Spleen (tissue), 11 donors: ENCODE measurements at regions not wholly inside any gene's neighbourhood (a gene's known extent, or its start where the extent isn't known, plus 50 kb on each side); places are given as distances from the start of the nearest gene placed in this dataset.

ENCODE experiments used
- DNase-seq: peaks from one replicate; pipeline ENCODE4 v3.0.0-alpha.2; 2020
- H3K27ac ChIP-seq, 8 donors: fragments of 200-600 bp; sonication (generic) in 7 of 8; 1 replicate in 4 of 8; 2 replicates in 4 of 8; pipeline versions ENCODE4 v1.5.0 to v1.8.0; 2016 to 2021; ENCODE audit warnings: inconsistent platforms in 4 of 8, mild to moderate bottlenecking in 4 of 8, moderate library complexity in 1 of 8
- H3K27me3 ChIP-seq, 7 donors: fragments of 200-600 bp; sonication (generic) in 6 of 7; replicated peaks in 1 of 7; 1 replicate in 4 of 7; 2 replicates in 3 of 7; pipeline versions ENCODE4 v1.5.0 to v1.8.0; 2016 to 2021; ENCODE audit warnings: inconsistent platforms in 3 of 7, mild to moderate bottlenecking in 1 of 7
- H3K36me3 ChIP-seq, 6 donors: fragments of 200-600 bp; sonication (generic) in 5 of 6; 1 replicate in 4 of 6; 2 replicates in 2 of 6; pipeline versions ENCODE4 v1.5.0 to v1.8.0; 2016 to 2021; ENCODE audit warnings: inconsistent platforms in 2 of 6
- H3K4me1 ChIP-seq, 6 donors: fragments of 200-600 bp; sonication (generic) in 5 of 6; 1 replicate in 3 of 6; 2 replicates in 3 of 6; pipeline versions ENCODE4 v1.5.0 to v1.8.0; 2016 to 2021; ENCODE audit warnings: inconsistent platforms in 3 of 6
- H3K4me3 ChIP-seq, 8 donors: fragments of 200-600 bp; sonication (generic) in 7 of 8; 1 replicate in 4 of 8; 2 replicates in 4 of 8; pipeline versions ENCODE4 v1.5.0 to v1.8.0; 2016 to 2021; ENCODE audit warnings: inconsistent platforms in 4 of 8, mild to moderate bottlenecking in 4 of 8, moderate library complexity in 2 of 8
- H3K9me3 ChIP-seq, 8 donors: fragments of 200-600 bp; sonication (generic) in 7 of 8; 1 replicate in 4 of 8; 2 replicates in 4 of 8; pipeline versions ENCODE4 v1.5.0 to v1.8.0; 2016 to 2021; ENCODE audit warnings: inconsistent platforms in 4 of 8
- CTCF ChIP-seq, 11 experiments: fragments of 200-600 bp in 7 of 11; fragments of 450-650 bp in 4 of 11; sonication (generic) in 4 of 11; IDR thresholded peaks in 8 of 11; conservative IDR thresholded peaks in 3 of 11; 1 replicate in 7 of 11; 2 replicates in 4 of 11; pipeline versions ENCODE4 v1.4.0 to v1.8.0; 2016 to 2021; ENCODE audit warnings: antibody characterized with exemption in 11 of 11, inconsistent platforms in 4 of 11, mild to moderate bottlenecking in 1 of 11
- POLR2A ChIP-seq, 3 donors: fragments of 450-650 bp; IDR thresholded peaks; one replicate each; pipeline ENCODE4 v1.5.1; 2017; ENCODE audit warnings: antibody characterized with exemption in 3 of 3, mild to moderate bottlenecking in 1 of 3
- POLR2AphosphoS5 ChIP-seq, 3 donors: sonication (generic); formaldehyde crosslinking; IDR thresholded peaks; one replicate each; pipeline ENCODE4 v1.5.1; 2017; ENCODE audit warnings: antibody characterized with exemption in 3 of 3
- WGBS, 5 donors: extraction: QIAGEN DNeasy Blood & Tissue Kit in 3 of 5; methylation state at CpG; one replicate each; pipeline versions ENCODE4 v1.1.5 to v1.1.7; 2013 to 2018; 5-methylcytosine and 5-hydroxymethylcytosine counted together
- intact Hi-C: fragments of 100-400 bp; cut with DNase I; formaldehyde crosslinking; loops from one replicate; pipeline ENCODE4 v1.15.0; 2023; ENCODE audit warnings: low total_unique reads
- donor health status: healthy with polysubstance abuse.
- donor health status: DM: no; HTN: no; CAD: no; lungs with moderate emphysema.
- donor health status: DM: no; HTN: no; CAD: no.
- donor health status: Bipolar disorder and iron deficiency.
- donor health status: healthy.
- donor health status: DM: no; HTN: no; CAD: no.
- donor health status: DM: yes; HTN: yes; CAD: no.

- intact Hi-C loops, result no loop called here
- TF ChIP-seq POLR2A (IDR thresholded peaks at IDR 0.05), result no peak
- TF ChIP-seq CTCF (IDR thresholded peaks at IDR 0.05 in 8 of 11, conservative IDR thresholded peaks at IDR 0.05 in 3 of 11), result no peak
- no peak for TF ChIP-seq POLR2AphosphoS5 (IDR thresholded peaks at IDR 0.05)
- WGBS, 5 donors, result 35 to 58% (median 52%) methylated on average over 2 of the region's 2 CpGs
Observed at GRCh38 chr15:95520511-95520910, 810.0 kb upstream of the NR2F2 start.

GRCh38 chr15:95520922-95521321 is 809.6 kb upstream of the NR2F2 start:
- TF ChIP-seq CTCF (IDR thresholded peaks at IDR 0.05 in 8 of 11, conservative IDR thresholded peaks at IDR 0.05 in 3 of 11) (no peak), POLR2AphosphoS5 (IDR thresholded peaks at IDR 0.05) (no peak), POLR2A (IDR thresholded peaks at IDR 0.05) (no peak)
- intact Hi-C loops, result no loop called here
- DNase-seq, result no peak
- Histone ChIP-seq H3K27me3 (no peaks in the 10 kb centered on the region), H3K36me3 (no peaks in the 10 kb centered on the region), H3K9me3 (peaks cover 0 to 9% (median 2%) of the 10 kb centered on the region in 8 donors), H3K4me3 (no peak overlapping the region), H3K4me1 (no peaks in the 10 kb centered on the region), H3K27ac (peak overlapping the region in 2 of 8 donors; percentile 16 to 38)
- WGBS, 5 donors, result 69 to 85% (median 74%) methylated on average over 4 of the region's 4 CpGs

More at GRCh38 chr15:95520511-95520910, 810.0 kb upstream of the NR2F2 start:
- no peak for DNase-seq
- no peaks in the 10 kb centered on the region for H3K4me1 ChIP-seq
- H3K27me3 ChIP-seq, result no peaks in the 10 kb centered on the region
- peaks cover 0 to 5% (median 0%) of the 10 kb centered on the region in 8 donors for H3K9me3 ChIP-seq
- H3K36me3 ChIP-seq, result no peaks in the 10 kb centered on the region
- H3K4me3 ChIP-seq, result no peak overlapping the region
- peak overlapping the region in 2 of 8 donors; percentile 16 to 38 for H3K27ac ChIP-seq

GRCh38 chr15:95522533-95522932 is 808.0 kb upstream of the NR2F2 start:
- 72 to 85% (median 77%) methylated on average over 3 of the region's 3 CpGs for WGBS, 5 donors
- peaks cover 0 to 14% (median 5%) of the 10 kb centered on the region in 8 donors for H3K9me3 ChIP-seq
- H3K27me3 ChIP-seq, result no peaks in the 10 kb centered on the region
- intact Hi-C loops, result no loop called here
- H3K4me3 ChIP-seq, result no peak overlapping the region
- H3K36me3 ChIP-seq, result no peaks in the 10 kb centered on the region
- no peaks in the 10 kb centered on the region for H3K4me1 ChIP-seq
- no peak overlapping the region for H3K27ac ChIP-seq
- TF ChIP-seq POLR2AphosphoS5 (IDR thresholded peaks at IDR 0.05) (no peak), CTCF (IDR thresholded peaks at IDR 0.05 in 8 of 11, conservative IDR thresholded peaks at IDR 0.05 in 3 of 11) (no peak), POLR2A (IDR thresholded peaks at IDR 0.05) (no peak)
- no peak for DNase-seq

GRCh38 chr15:95528920-95529319 is 801.6 kb upstream of the NR2F2 start:
- H3K9me3 ChIP-seq, result peaks cover 0 to 14% (median 5%) of the 10 kb centered on the region in 8 donors
- intact Hi-C loops, result no loop called here
- no peak overlapping the region for H3K27ac ChIP-seq
- H3K36me3 ChIP-seq, result no peaks in the 10 kb centered on the region
- TF ChIP-seq CTCF (IDR thresholded peaks at IDR 0.05 in 8 of 11, conservative IDR thresholded peaks at IDR 0.05 in 3 of 11) (no peak), POLR2AphosphoS5 (IDR thresholded peaks at IDR 0.05) (no peak), POLR2A (IDR thresholded peaks at IDR 0.05) (no peak)
- no peaks in the 10 kb centered on the region for H3K27me3 ChIP-seq
- no peak overlapping the region for H3K4me3 ChIP-seq
- DNase-seq, result no peak
- H3K4me1 ChIP-seq, result no peaks in the 10 kb centered on the region
- WGBS, 5 donors, result 76 to 88% (median 85%) methylated on average over 3 of the region's 3 CpGs
